ENCODE measurements at regions not wholly inside any gene's neighbourhood (a gene's known extent, or its start where the extent isn't known, plus 50 kb on each side); places are given as distances from the start of the nearest gene placed in this dataset.

DNA sequence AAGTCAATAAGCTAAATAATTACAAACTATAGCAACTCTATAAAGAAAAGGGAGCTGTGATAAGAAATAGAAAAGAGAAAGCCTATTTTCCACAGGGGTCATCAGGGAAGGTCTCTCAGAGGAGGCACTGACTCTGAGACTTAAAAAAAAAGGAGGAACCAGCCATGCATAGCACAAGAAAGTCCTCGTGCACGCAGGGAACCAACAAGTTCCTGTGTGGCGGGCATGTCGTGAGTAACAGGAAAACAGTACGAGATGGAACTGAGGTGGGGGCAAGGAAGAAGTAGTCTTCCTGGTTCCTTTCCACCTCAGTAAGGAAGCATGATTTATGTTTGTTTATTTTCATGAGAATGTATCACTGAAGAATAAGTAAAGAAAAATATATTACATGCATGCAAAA lies 367.0 kb upstream of the TMEM132C start:
- WGBS (ENCODE audit: insufficient coverage, low coverage, low lambda C conversion rate, missing lambda C conversion rate), result 9% methylated on average over 5 of the region's 5 CpGs
- no peak for ATAC-seq
- no peaks in the 10 kb centered on the region for H3K27me3 ChIP-seq
- no peak for TF ChIP-seq POLR2A (IDR thresholded peaks at IDR 0.05)
- TF ChIP-seq, protein P1, sequence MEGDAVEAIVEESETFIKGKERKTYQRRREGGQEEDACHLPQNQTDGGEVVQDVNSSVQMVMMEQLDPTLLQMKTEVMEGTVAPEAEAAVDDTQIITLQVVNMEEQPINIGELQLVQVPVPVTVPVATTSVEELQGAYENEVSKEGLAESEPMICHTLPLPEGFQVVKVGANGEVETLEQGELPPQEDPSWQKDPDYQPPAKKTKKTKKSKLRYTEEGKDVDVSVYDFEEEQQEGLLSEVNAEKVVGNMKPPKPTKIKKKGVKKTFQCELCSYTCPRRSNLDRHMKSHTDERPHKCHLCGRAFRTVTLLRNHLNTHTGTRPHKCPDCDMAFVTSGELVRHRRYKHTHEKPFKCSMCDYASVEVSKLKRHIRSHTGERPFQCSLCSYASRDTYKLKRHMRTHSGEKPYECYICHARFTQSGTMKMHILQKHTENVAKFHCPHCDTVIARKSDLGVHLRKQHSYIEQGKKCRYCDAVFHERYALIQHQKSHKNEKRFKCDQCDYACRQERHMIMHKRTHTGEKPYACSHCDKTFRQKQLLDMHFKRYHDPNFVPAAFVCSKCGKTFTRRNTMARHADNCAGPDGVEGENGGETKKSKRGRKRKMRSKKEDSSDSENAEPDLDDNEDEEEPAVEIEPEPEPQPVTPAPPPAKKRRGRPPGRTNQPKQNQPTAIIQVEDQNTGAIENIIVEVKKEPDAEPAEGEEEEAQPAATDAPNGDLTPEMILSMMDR (IDR thresholded peaks at IDR 0.05), result no peak
- no peak overlapping the region for H3K4me3 ChIP-seq
- H3K4me1 ChIP-seq, result no peaks in the 10 kb centered on the region
- intact Hi-C loops (cut with DNase I), result no loop called here
- no peaks in the 10 kb centered on the region for H3K36me3 ChIP-seq
- no peak for DNase-seq
- H3K9me3 ChIP-seq, result no peaks in the 10 kb centered on the region
- no peak overlapping the region for H3K27ac ChIP-seq

DNA sequence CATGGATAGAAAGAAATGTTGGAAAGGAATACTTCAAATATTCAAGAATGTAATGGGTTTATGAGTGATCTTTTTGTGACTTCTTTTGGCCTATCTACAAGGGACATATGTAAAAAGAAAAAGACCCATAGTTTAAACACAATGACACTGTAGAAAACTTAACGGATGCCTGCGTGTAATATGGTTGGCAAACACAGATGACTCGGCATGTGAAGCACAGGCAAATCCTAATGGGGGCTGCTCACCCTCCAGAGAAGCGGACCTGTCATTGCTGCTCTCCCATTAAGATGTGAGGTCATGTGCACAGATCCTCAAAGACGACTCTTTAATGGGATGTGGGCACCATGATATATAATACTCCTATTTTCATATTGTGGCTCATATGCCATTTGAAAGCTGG lies 366.6 kb upstream of the TMEM132C start:
- H3K27ac ChIP-seq, result no peak overlapping the region
- intact Hi-C loops (cut with DNase I), result no loop called here
- no peak for TF ChIP-seq POLR2A (IDR thresholded peaks at IDR 0.05)
- TF ChIP-seq, protein P1 (IDR thresholded peaks at IDR 0.05), result no peak
- no peaks in the 10 kb centered on the region for H3K36me3 ChIP-seq
- ATAC-seq (no peak), DNase-seq (no peak)
- H3K4me1 ChIP-seq, result no peaks in the 10 kb centered on the region
- no peak overlapping the region for H3K4me3 ChIP-seq
- H3K9me3 ChIP-seq, result no peaks in the 10 kb centered on the region
- H3K27me3 ChIP-seq, result no peaks in the 10 kb centered on the region
- 37% methylated on average over 5 of the region's 5 CpGs for WGBS (ENCODE audit: insufficient coverage, low coverage, low lambda C conversion rate, missing lambda C conversion rate)

DNA sequence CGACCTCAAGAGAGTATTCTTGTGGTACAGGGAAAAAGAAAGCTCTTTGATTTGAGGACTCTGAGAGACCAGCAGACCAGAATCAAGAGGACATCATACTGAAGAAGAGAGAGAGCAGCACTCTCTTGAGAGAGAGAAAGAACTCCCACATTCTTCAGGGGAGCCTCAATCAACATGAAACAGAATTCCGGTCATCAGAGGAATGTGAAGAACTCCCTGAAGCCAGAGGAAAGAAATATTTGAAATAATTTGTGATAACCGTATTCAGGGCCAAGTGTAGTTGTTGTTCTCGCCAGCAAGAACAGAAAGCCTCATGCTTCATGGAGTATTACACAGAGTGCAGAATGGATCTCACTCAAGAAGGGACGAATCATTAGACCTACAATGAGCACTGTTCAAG lies 363.8 kb upstream of the TMEM132C start:
- no peak for ATAC-seq
- no peak for TF ChIP-seq POLR2A (IDR thresholded peaks at IDR 0.05)
- TF ChIP-seq, protein P1 (IDR thresholded peaks at IDR 0.05), result no peak
- no peak overlapping the region for H3K4me3 ChIP-seq
- H3K4me1 ChIP-seq, result no peaks in the 10 kb centered on the region
- no peaks in the 10 kb centered on the region for H3K27me3 ChIP-seq
- 24% methylated on average over 5 of the region's 5 CpGs for WGBS (ENCODE audit: insufficient coverage, low coverage, low lambda C conversion rate, missing lambda C conversion rate)
- H3K36me3 ChIP-seq, result no peaks in the 10 kb centered on the region
- intact Hi-C loops (cut with DNase I), result no loop called here
- no peaks in the 10 kb centered on the region for H3K9me3 ChIP-seq
- DNase-seq, result no peak
- H3K27ac ChIP-seq, result no peak overlapping the region

DNA sequence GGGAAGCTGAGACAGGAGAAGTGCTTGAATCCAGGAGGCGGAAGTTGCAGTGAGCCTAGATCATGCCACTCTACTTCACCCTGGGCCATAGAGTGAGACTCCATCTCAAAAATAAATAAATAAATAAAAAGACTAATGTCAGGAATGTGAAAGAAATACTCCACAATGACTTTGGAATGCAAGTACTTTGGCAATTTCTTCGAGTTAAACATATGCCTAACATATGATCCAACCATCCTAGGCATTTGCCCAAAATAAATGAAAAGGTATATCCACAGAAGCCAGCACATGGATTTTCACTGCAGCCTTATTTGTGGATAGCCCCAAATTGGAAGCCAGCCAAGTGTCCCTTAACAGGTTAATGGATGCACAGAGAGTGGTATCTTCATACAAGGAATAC lies 357.9 kb upstream of the TMEM132C start:
- intact Hi-C loops (cut with DNase I), result no loop called here
- H3K36me3 ChIP-seq, result no peaks in the 10 kb centered on the region
- DNase-seq (no peak), ATAC-seq (no peak)
- H3K27ac ChIP-seq, result no peak overlapping the region
- no peak overlapping the region for H3K4me3 ChIP-seq
- TF ChIP-seq, protein P1 (IDR thresholded peaks at IDR 0.05), result no peak
- TF ChIP-seq POLR2A (IDR thresholded peaks at IDR 0.05), result no peak
- H3K4me1 ChIP-seq, result no peaks in the 10 kb centered on the region
- no peaks in the 10 kb centered on the region for H3K9me3 ChIP-seq
- 59% methylated on average over 2 of the region's 2 CpGs for WGBS (ENCODE audit: insufficient coverage, low coverage, low lambda C conversion rate, missing lambda C conversion rate)
- no peaks in the 10 kb centered on the region for H3K27me3 ChIP-seq

DNA sequence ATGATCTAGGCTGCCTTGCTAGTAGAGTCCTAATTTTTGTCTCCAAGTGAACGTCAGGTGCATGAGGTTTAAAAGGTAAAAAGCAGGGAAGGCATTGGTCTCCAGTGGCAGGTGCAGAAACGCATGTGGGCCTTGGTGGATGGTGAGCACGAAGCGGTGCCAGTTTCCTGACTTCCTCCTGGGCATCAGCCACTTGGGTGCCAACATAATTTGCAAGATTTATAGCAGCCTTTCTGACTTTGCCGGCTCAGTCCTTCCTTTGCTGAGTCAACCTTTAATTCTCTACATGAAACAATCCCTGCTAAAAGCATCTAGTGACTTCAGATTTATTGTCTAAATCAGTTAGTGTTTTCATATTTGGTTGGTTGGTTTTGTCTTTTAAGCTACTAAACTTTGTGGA lies 355.7 kb upstream of the TMEM132C start:
- H3K4me3 ChIP-seq, result no peak overlapping the region
- ATAC-seq, result no peak

More for the DNA sequence above, 355.7 kb upstream of the TMEM132C start:
- WGBS (ENCODE audit: insufficient coverage, low coverage, low lambda C conversion rate, missing lambda C conversion rate), result 34% methylated on average over 5 of the region's 5 CpGs
- DNase-seq, result no peak
- Histone ChIP-seq H3K27ac (no peak overlapping the region), H3K36me3 (no peaks in the 10 kb centered on the region), H3K9me3 (no peaks in the 10 kb centered on the region), H3K4me1 (no peaks in the 10 kb centered on the region), H3K27me3 (no peaks in the 10 kb centered on the region)
- intact Hi-C loops (cut with DNase I), result no loop called here
- no peak for TF ChIP-seq POLR2A (IDR thresholded peaks at IDR 0.05)
- TF ChIP-seq, protein P1 (IDR thresholded peaks at IDR 0.05), result no peak
